SK-N-SH (cell line): ENCODE measurements at regions not wholly inside any gene's neighbourhood (a gene's known extent, or its start where the extent isn't known, plus 50 kb on each side); places are given as distances from the start of the nearest gene placed in this dataset.

Experiments
- CTCF ChIA-PET: fragments of 300-600, 350-600 bp; formaldehyde crosslinking; extraction: SDS; loops from one replicate; lab custom pipeline; 2021; lab: Yijun Ruan, JAX
- POLR2A ChIA-PET: fragments of 350-600 bp; sonication (Branson Sonifier 250); formaldehyde crosslinking; extraction: SDS; loops from one replicate; lab custom pipeline; 2020; ENCODE audit warnings: antibody characterized with exemption, inconsistent platforms; lab: Yijun Ruan, JAX
- DNase-seq: peaks from one replicate; pipeline ENCODE4 v3.0.0; 2012
- H2AFZ ChIP-seq: fragments of 200-600 bp; sonication (generic); 2 replicates; pipeline ENCODE4 v1.8.1; 2016; ENCODE audit warnings: antibody characterized with exemption, mild to moderate bottlenecking, low read depth
- H3F3A ChIP-seq: fragments of 200-600 bp; sonication (generic); replicated peaks from 2 replicates; pipeline ENCODE3; 2016; ENCODE audit warnings: antibody characterized with exemption, mild to moderate bottlenecking; ENCODE audit not compliant: insufficient read depth
- H3K27ac ChIP-seq, 2 experiments: fragments of 200-500 bp in 1 of 2; fragments of 200-600 bp in 1 of 2; sonication (Bioruptor generic) in 1 of 2; sonication (generic), shearing (Covaris generic) in 1 of 2; 2 replicates each; pipeline versions ENCODE4 v1.5.1 to v1.6.1; 2014 to 2016; ENCODE audit warnings: low read depth in 2 of 2, inconsistent platforms in 1 of 2, low read length in 1 of 2, mild to moderate bottlenecking in 1 of 2, mixed read lengths in 1 of 2
- H3K27me3 ChIP-seq: fragments of 200-600 bp; sonication (generic), shearing (Covaris generic); 2 replicates; pipeline ENCODE4 v1.6.1; 2016; ENCODE audit warnings: mixed run types; ENCODE audit not compliant: insufficient read depth
- H3K36me3 ChIP-seq, 2 experiments: fragments of 200-500 bp in 1 of 2; fragments of 200-600 bp in 1 of 2; sonication (Bioruptor generic) in 1 of 2; sonication (generic) in 1 of 2; replicated peaks in 1 of 2; 2 replicates each; pipeline versions ENCODE3 to v1.5.1; 2014 to 2016; ENCODE audit warnings: low read length in 1 of 2, mild to moderate bottlenecking in 1 of 2; ENCODE audit not compliant: insufficient read depth in 2 of 2, control insufficient read depth in 1 of 2
- H3K4me1 ChIP-seq, 2 experiments: fragments of 200-500 bp in 1 of 2; fragments of 200-600 bp in 1 of 2; sonication (Bioruptor generic) in 1 of 2; sonication (generic), shearing (Covaris generic) in 1 of 2; 2 replicates each; pipeline versions ENCODE4 v1.5.1 to v1.6.1; 2014 to 2016; ENCODE audit warnings: low read depth in 1 of 2, low read length in 1 of 2, mixed run types in 1 of 2; ENCODE audit not compliant: insufficient read depth in 2 of 2, control insufficient read depth in 1 of 2
- H3K4me2 ChIP-seq: fragments of 200-600 bp; sonication (generic), shearing (Covaris generic); 2 replicates; pipeline ENCODE4 v1.6.1; 2017; ENCODE audit warnings: mixed run types
- H3K4me3 ChIP-seq, 2 experiments: fragments of 200-500 bp in 1 of 2; fragments of 200-600 bp in 1 of 2; sonication (Bioruptor generic) in 1 of 2; sonication (generic), shearing (Covaris generic) in 1 of 2; 2 replicates each; pipeline versions ENCODE4 v1.5.1 to v1.8.1; 2014 to 2016; ENCODE audit warnings: low read depth in 2 of 2, inconsistent platforms in 1 of 2, low read length in 1 of 2, mild to moderate bottlenecking in 1 of 2, mixed read lengths in 1 of 2, moderate library complexity in 1 of 2
- H3K79me2 ChIP-seq: fragments of 200-600 bp; sonication (generic); 2 replicates; pipeline ENCODE4 v1.8.1; 2017; ENCODE audit warnings: mild to moderate bottlenecking; ENCODE audit not compliant: insufficient read depth
- H3K9ac ChIP-seq: fragments of 200-600 bp; sonication (generic); 2 replicates; pipeline ENCODE4 v1.6.1; 2017; ENCODE audit warnings: mixed run types
- H3K9me2 ChIP-seq: fragments of 200-600 bp; sonication (generic); 2 replicates; pipeline ENCODE4 v1.6.1; 2017; ENCODE audit warnings: mixed run types
- H3K9me3 ChIP-seq: fragments of 200-600 bp; sonication (generic); 2 replicates; pipeline ENCODE4 v1.6.1; 2017; ENCODE audit warnings: mixed run types, mild to moderate bottlenecking, moderate library complexity
- H4K20me1 ChIP-seq: fragments of 200-600 bp; sonication (generic); 2 replicates; pipeline ENCODE4 v1.6.1; 2017; ENCODE audit warnings: mild to moderate bottlenecking, mixed run types; ENCODE audit not compliant: insufficient read depth
- CHD2 ChIP-seq: fragments of 150-350 bp; IDR thresholded peaks from 2 replicates; pipeline ENCODE4 v1.6.1; 2018; ENCODE audit warnings: low read length; ENCODE audit not compliant: partially characterized antibody
- EP300 ChIP-seq, 2 experiments: IDR thresholded peaks; 2 replicates each; pipeline versions ENCODE4 v1.4.0 to v1.6.1; 2012; ENCODE audit warnings: borderline replicate concordance in 1 of 2, low read depth in 1 of 2, low read length in 1 of 2
- FOXJ3 ChIP-seq: sonication (generic); formaldehyde crosslinking; IDR thresholded peaks from 2 replicates; pipeline ENCODE4 v1.5.1; 2020; ENCODE audit warnings: mild to moderate bottlenecking, missing genetic modification reagents
- GABPA ChIP-seq: IDR thresholded peaks from 2 replicates; pipeline ENCODE4 v1.4.0; 2012; ENCODE audit warnings: low read depth, mild to moderate bottlenecking
- GATA2 ChIP-seq: sonication (generic); formaldehyde crosslinking; IDR thresholded peaks from 2 replicates; pipeline ENCODE4 v1.5.0; 2020; ENCODE audit warnings: mild to moderate bottlenecking, missing genetic modification reagents
- JUND ChIP-seq: IDR thresholded peaks from 2 replicates; pipeline ENCODE4 v1.4.0; 2012
- NRF1 ChIP-seq: IDR thresholded peaks from 2 replicates; pipeline ENCODE4 v1.6.1; 2012; ENCODE audit warnings: low read depth, mild to moderate bottlenecking, low read length
- POLR2AphosphoS5 ChIP-seq: IDR thresholded peaks from 2 replicates; pipeline ENCODE4 v1.6.1; 2012; ENCODE audit warnings: low read depth, low read length
- RAD21 ChIP-seq: IDR thresholded peaks from 2 replicates; pipeline ENCODE4 v1.6.1; 2012; ENCODE audit warnings: mild to moderate bottlenecking, low read length
- SIN3A ChIP-seq: IDR thresholded peaks from 2 replicates; pipeline ENCODE4 v1.6.1; 2012; ENCODE audit warnings: low read depth, mild to moderate bottlenecking, low read length, moderate library complexity, borderline replicate concordance
- SMC3 ChIP-seq: IDR thresholded peaks from 2 replicates; pipeline ENCODE4 v1.6.1; 2012; ENCODE audit warnings: low read depth, low read length, improper control_type of control experiment
- TAF1 ChIP-seq: IDR thresholded peaks from 2 replicates; pipeline ENCODE4 v1.6.1; 2012; ENCODE audit warnings: low read depth, mild to moderate bottlenecking, low read length, moderate library complexity, borderline replicate concordance
- TEAD4 ChIP-seq: IDR thresholded peaks from 2 replicates; pipeline ENCODE4 v1.4.0; 2012; ENCODE audit warnings: mild to moderate bottlenecking, borderline replicate concordance; ENCODE audit not compliant: insufficient read depth
- WGBS: methylation state at CpG from one replicate; pipeline ENCODE4 v1.1.6; 2017; ENCODE audit warnings: low lambda C conversion rate; 5-methylcytosine and 5-hydroxymethylcytosine counted together
- TF ChIP-seq, protein P1 (sequence below): fragments of 150-350 bp; IDR thresholded peaks from 2 replicates; pipeline ENCODE4 v1.6.1; 2016; ENCODE audit warnings: mild to moderate bottlenecking, low read depth, low read length
- TF ChIP-seq, protein P2 (sequence below): fragments of 150-350 bp; IDR thresholded peaks from 2 replicates; pipeline ENCODE4 v1.6.1; 2017; ENCODE audit warnings: antibody characterized with exemption, low read length, low read depth, borderline replicate concordance
- TF ChIP-seq, protein P3 (sequence below): IDR thresholded peaks from 2 replicates; pipeline ENCODE4 v1.4.0; 2012; ENCODE audit warnings: low read depth, borderline replicate concordance
- TF ChIP-seq, protein P4 (sequence below): IDR thresholded peaks from 2 replicates; pipeline ENCODE4 v1.4.0; 2012; ENCODE audit warnings: low read depth, borderline replicate concordance
- TF ChIP-seq, protein P5 (sequence below): IDR thresholded peaks from 2 replicates; pipeline ENCODE4; 2012

DNA sequence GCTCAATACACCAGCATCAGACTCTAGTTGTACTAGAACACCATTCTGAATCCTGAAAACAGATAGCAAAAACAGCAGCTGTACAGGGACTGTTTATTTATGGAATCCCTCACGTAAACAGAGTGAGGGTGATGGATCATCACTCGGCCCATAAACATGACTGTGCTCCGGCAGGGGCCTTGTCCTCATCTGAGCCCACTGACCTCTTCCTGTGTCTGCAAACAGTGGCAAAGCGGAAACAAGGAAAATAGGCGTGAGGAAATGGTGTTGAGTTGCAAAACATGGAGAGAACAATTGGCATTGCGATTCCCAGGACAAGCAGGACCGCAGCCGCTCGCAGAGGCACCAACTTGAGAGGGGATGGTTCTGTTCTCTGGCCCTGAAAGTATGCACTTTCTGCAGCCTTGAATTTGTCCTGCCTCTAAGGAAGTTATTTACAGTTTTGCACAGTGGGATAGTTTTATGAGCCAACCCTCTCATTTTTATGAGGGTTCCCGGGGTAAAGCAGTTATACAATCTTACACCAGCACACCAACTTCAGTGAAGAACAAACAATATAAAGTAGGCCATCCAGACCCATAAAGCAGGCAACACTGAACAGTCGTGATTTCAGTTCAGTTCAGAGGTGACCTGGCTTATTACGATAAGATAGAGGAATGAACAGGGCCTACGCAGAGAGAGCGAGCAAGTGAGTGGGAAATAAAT, 248.0 kb upstream of the FZD8 start:
- no peak overlapping the region for H3K9ac ChIP-seq
- ChIA-PET POLR2A (no interaction called here), CTCF (no interaction called here)
- no peak overlapping the region for H3K4me3 ChIP-seq
- no peaks in the 10 kb centered on the region for H4K20me1 ChIP-seq
- H3K79me2 ChIP-seq: no peaks in the 10 kb centered on the region
- peaks cover 5% of the 10 kb centered on the region; the same call in 1 of the 2 replicates for H3K9me3 ChIP-seq
- 90% methylated on average over 14 of the region's 14 CpGs for WGBS
- H3K4me1 ChIP-seq: no peaks in the 10 kb centered on the region; a peak in 1 of 4 replicates
- no peaks in the 10 kb centered on the region for H3K27me3 ChIP-seq
- no peaks in the 10 kb centered on the region for H3K36me3 ChIP-seq
- H3F3A ChIP-seq: no peaks in the 10 kb centered on the region
- H3K27ac ChIP-seq: no peak overlapping the region
- TF ChIP-seq SIN3A: no peak
- TF ChIP-seq TAF1: no peak
- no peak for TF ChIP-seq POLR2AphosphoS5
- TF ChIP-seq RAD21: no peak
- H3K4me2 ChIP-seq: no peak overlapping the region
- H3K9me2 ChIP-seq: no peaks in the 10 kb centered on the region
- no peak overlapping the region for H2AFZ ChIP-seq
- no peak for DNase-seq

DNA sequence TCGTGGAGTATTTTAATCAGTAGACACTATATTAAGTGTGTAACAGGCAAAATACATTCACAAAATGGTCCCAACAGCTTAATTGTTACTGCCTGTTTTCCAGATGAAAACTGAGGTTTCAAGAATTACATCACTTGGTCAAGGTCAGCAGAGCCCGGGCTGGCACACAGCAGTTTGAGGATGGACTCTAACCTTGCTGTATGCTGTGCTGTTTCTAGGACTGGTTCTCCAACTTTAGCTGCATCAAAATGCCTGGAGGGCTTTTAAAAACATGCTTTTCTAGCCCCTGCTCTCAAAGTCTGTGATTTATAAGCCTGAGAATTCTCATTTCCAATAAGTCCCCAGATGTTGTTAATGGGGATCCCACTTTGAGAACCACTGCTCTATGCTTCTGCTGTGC, 247.1 kb upstream of the FZD8 start:
- POLR2A ChIA-PET: no interaction called here
- WGBS: 19% methylated on average over 2 of the region's 2 CpGs
- TF ChIP-seq, protein P1, sequence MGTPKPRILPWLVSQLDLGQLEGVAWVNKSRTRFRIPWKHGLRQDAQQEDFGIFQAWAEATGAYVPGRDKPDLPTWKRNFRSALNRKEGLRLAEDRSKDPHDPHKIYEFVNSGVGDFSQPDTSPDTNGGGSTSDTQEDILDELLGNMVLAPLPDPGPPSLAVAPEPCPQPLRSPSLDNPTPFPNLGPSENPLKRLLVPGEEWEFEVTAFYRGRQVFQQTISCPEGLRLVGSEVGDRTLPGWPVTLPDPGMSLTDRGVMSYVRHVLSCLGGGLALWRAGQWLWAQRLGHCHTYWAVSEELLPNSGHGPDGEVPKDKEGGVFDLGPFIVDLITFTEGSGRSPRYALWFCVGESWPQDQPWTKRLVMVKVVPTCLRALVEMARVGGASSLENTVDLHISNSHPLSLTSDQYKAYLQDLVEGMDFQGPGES: no peak
- TF ChIP-seq NRF1 (no peak), SMC3 (no peak), POLR2AphosphoS5 (no peak), TEAD4 (no peak), EP300 (IDR thresholded peaks at IDR 0.05; ENCODE audit: borderline replicate concordance in 1 of 2, low read depth in 1 of 2, low read length in 1 of 2) (no peak), SIN3A (no peak), CHD2 (no peak), GATA2 (no peak), FOXJ3 (no peak), GABPA (no peak), JUND (no peak)
- TF ChIP-seq, protein P2, sequence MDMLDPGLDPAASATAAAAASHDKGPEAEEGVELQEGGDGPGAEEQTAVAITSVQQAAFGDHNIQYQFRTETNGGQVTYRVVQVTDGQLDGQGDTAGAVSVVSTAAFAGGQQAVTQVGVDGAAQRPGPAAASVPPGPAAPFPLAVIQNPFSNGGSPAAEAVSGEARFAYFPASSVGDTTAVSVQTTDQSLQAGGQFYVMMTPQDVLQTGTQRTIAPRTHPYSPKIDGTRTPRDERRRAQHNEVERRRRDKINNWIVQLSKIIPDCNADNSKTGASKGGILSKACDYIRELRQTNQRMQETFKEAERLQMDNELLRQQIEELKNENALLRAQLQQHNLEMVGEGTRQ: no peak
- TF ChIP-seq, protein P3, sequence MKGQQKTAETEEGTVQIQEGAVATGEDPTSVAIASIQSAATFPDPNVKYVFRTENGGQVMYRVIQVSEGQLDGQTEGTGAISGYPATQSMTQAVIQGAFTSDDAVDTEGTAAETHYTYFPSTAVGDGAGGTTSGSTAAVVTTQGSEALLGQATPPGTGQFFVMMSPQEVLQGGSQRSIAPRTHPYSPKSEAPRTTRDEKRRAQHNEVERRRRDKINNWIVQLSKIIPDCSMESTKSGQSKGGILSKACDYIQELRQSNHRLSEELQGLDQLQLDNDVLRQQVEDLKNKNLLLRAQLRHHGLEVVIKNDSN: no peak
- TF ChIP-seq, protein P4, sequence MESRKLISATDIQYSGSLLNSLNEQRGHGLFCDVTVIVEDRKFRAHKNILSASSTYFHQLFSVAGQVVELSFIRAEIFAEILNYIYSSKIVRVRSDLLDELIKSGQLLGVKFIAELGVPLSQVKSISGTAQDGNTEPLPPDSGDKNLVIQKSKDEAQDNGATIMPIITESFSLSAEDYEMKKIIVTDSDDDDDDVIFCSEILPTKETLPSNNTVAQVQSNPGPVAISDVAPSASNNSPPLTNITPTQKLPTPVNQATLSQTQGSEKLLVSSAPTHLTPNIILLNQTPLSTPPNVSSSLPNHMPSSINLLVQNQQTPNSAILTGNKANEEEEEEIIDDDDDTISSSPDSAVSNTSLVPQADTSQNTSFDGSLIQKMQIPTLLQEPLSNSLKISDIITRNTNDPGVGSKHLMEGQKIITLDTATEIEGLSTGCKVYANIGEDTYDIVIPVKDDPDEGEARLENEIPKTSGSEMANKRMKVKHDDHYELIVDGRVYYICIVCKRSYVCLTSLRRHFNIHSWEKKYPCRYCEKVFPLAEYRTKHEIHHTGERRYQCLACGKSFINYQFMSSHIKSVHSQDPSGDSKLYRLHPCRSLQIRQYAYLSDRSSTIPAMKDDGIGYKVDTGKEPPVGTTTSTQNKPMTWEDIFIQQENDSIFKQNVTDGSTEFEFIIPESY: no peak
- TF ChIP-seq, protein P5, sequence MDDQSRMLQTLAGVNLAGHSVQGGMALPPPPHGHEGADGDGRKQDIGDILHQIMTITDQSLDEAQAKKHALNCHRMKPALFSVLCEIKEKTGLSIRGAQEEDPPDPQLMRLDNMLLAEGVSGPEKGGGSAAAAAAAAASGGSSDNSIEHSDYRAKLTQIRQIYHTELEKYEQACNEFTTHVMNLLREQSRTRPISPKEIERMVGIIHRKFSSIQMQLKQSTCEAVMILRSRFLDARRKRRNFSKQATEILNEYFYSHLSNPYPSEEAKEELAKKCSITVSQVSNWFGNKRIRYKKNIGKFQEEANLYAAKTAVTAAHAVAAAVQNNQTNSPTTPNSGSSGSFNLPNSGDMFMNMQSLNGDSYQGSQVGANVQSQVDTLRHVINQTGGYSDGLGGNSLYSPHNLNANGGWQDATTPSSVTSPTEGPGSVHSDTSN: no peak

More for the DNA sequence above, 247.1 kb upstream of the FZD8 start:
- no peaks in the 10 kb centered on the region for H3K27me3 ChIP-seq
- H3K9me2 ChIP-seq: no peaks in the 10 kb centered on the region
- H3K4me3 ChIP-seq: no peak overlapping the region
- H3K27ac ChIP-seq: no peak overlapping the region
- H3K36me3 ChIP-seq: no peaks in the 10 kb centered on the region
- H4K20me1 ChIP-seq: no peaks in the 10 kb centered on the region
- no peaks in the 10 kb centered on the region for H3K79me2 ChIP-seq
- DNase-seq: no peak
- no peak overlapping the region for H3K9ac ChIP-seq
- H3K4me2 ChIP-seq: no peak overlapping the region
- no peaks in the 10 kb centered on the region for H3F3A ChIP-seq
- H2AFZ ChIP-seq: no peak overlapping the region
- H3K4me1 ChIP-seq: no peaks in the 10 kb centered on the region; a peak in 1 of 4 replicates
- CTCF ChIA-PET: no interaction called here
- peaks cover 5% of the 10 kb centered on the region; the same call in 1 of the 2 replicates for H3K9me3 ChIP-seq
